Keratinocyte (primary cell): ENCODE measurements at regions not wholly inside any gene's neighbourhood (a gene's known extent, or its start where the extent isn't known, plus 50 kb on each side); places are given as distances from the start of the nearest gene placed in this dataset.

ENCODE experiments used
- EZH2 ChIP-seq: IDR thresholded peaks from one replicate; pipeline ENCODE4 v1.6.1; 2012; ENCODE audit warnings: inconsistent platforms, mild to moderate bottlenecking, low read length, moderate library complexity
- TF ChIP-seq, protein P1 (sequence below), 3 experiments: IDR thresholded peaks in 1 of 3; conservative IDR thresholded peaks in 1 of 3; optimal IDR thresholded peaks in 1 of 3; 2 replicates in 2 of 3; 3 replicates in 1 of 3; pipeline versions ENCODE3 to v1.5.1; 2011; ENCODE audit warnings: low read length in 3 of 3, mild to moderate bottlenecking in 3 of 3, moderate library complexity in 2 of 3, control low read depth in 1 of 3, inconsistent platforms in 1 of 3; ENCODE audit not compliant: insufficient read depth in 2 of 3; ENCODE audit errors: extremely low read depth in 1 of 3

DNA sequence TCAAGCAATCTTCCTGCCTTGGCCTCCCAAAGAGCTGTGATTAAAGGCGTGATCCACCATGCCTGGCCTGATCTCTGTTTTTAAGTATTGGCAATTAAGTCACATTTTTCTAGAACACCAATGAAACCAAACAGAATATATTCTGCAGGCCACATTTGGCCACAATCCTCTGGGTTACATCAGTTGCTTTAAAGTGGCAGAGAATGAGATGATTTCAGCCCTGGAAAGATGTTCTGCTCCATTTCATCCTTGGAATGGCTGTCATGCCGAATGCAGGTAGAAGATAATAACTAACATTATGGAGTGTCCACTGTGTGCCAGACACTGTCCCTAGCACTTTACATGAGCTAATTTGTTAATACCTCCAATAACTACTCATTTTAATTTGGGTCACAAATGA, 154.4 kb downstream of the PTPN11 start:
- TF ChIP-seq, protein P1, sequence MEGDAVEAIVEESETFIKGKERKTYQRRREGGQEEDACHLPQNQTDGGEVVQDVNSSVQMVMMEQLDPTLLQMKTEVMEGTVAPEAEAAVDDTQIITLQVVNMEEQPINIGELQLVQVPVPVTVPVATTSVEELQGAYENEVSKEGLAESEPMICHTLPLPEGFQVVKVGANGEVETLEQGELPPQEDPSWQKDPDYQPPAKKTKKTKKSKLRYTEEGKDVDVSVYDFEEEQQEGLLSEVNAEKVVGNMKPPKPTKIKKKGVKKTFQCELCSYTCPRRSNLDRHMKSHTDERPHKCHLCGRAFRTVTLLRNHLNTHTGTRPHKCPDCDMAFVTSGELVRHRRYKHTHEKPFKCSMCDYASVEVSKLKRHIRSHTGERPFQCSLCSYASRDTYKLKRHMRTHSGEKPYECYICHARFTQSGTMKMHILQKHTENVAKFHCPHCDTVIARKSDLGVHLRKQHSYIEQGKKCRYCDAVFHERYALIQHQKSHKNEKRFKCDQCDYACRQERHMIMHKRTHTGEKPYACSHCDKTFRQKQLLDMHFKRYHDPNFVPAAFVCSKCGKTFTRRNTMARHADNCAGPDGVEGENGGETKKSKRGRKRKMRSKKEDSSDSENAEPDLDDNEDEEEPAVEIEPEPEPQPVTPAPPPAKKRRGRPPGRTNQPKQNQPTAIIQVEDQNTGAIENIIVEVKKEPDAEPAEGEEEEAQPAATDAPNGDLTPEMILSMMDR (optimal IDR thresholded peaks at IDR 0.05 in 1 of 3, IDR thresholded peaks at IDR 0.05 in 1 of 3, conservative IDR thresholded peaks at IDR 0.05 in 1 of 3; ENCODE audit: extremely low read depth in 1 of 3, insufficient read depth in 2 of 3, low read length in 3 of 3): no peak
- no peak for TF ChIP-seq EZH2
